NCI-H128 (cell line): ENCODE measurements at regions not wholly inside any gene's neighbourhood (a gene's known extent, or its start where the extent isn't known, plus 50 kb on each side); places are given as distances from the start of the nearest gene placed in this dataset.

Experiments
- DNase-seq: peaks from one replicate; lab custom pipeline; 2025; ENCODE audit not compliant: unreplicated experiment; lab: John Stamatoyannopoulos, UW

GRCh38 chr22:49446759-49447710, 380.6 kb downstream of the BRD1 start:
- no peak for DNase-seq

DNA sequence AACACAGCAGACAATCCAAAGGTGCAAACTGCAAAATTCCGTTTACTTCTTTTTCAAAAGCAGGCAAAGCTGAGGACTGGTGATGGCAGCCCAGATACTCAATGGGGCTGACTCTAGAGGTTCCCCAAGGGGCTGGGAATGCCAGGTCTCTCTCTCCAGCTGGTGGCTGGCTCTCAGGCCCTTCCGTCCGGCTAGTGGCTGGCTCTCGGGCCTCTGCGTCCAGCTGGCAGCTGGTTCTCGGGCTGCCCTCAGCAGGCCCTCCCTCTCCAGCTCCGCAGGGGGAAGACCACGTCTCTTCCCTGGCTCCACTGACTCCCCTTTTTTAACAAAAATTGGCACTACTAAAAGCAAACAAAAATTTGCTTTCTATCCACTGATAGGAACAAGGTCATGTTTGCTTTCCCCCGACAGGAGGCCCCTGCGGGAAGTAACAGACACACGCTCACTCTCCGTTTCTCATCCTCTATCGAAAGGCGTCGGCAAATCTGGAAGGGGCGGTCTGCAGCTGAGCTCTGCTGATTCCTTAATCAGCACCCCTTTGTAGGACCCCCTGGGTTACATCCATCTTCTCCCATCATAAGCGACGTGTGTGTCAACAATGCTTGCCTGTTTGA, 381.4 kb downstream of the BRD1 start:
- DNase-seq: no peak

DNA sequence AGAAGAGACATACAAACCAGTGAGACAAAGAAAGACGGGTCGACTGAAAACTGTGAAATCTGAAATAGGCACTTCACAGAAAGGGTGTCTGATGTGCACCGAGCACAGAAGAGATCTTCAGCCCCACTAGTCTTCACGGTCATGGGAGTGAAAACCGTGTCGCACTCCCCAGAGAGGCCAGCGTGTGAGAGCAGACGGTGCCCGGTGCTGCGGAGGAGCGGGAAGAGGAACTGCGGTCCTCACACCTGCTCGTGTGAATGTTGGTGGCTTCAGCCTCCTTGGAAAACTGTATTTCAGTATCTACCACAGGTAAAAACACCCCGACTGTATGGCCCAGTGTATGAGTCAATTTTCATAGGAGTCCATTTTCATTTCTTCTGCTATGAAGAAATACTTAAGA, 382.9 kb downstream of the BRD1 start:
- DNase-seq: no peak

DNA sequence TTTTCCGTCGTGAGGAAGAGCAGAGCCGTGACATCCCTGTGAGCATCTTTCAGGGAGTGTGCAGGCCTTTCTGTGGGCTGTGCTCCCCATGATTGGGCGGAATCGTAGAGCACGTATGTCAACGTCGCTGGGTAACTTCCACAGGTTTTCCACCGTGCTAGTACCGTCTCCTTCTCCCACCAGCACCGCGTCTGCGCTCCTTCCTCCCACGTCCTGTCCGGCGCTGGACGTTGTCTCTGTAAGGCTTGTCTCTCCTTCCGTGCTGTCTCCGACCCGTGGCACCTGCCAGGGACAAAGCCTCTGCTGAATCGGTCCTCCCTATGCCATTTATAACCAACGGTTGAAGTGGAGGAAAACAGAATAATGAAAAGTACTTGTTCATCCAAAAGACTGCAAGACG, 386.7 kb downstream of the BRD1 start:
- DNase-seq: no peak

DNA sequence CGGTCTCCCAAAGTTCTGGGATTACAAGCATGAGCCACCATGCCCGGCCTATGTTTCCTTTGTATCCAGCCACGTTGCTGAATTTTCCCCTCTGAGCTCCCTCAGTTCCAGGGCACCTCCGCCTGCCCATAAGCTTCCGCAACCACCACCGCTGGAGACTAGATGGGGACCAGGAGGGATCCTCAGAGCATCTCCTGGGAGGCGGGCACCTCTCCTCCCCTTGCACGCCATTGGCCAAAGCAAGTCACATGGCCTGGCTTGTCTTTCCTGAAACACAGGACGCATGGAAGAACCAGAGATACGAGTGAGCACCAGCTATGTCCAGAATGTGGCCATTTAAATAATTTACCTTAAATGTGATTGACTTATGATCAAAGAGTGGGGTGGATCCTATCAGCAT, 388.3 kb downstream of the BRD1 start:
- no peak for DNase-seq

DNA sequence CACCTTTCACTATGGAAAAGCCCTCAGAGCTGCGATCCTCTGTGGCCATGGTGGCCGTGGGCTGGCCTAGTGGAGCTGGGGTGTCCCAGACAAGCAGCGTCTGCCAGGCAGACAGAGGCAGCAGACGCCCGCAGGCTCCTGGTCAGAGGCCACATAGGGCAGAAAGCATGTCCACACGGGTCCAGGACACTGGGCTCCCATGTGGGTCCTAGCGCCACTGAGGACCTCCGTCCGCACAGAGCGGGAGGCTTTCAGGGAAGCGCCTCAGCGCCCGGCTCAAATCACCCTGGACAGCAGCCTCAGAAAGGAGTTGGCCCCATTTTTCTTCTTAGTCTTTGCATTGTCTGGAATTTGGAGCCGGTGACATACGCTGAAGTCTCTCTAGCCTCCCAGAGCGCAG, 389.7 kb downstream of the BRD1 start:
- DNase-seq: no peak

GRCh38 chr22:49437356-49437755, 390.3 kb downstream of the BRD1 start:
- DNase-seq: no peak

DNA sequence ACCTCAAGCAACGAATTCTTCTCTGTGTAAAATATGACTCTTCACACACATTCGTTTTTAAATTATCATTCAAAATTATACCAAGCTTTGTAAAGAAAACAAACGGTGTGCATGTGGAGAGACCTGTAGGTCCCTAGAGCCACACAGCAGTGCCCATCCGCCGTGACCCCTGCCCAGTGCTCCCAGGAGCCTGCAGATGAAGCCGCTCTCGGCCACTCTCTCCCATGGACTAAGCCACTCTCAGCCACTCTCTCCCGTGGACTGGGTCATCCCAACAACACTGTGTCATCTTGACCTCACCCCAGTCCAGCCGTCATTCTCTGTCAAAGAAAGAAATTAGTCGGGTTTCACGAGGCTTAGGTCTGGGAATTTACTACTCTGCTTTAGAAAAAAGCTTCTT, 391.6 kb downstream of the BRD1 start:
- DNase-seq: no peak

GRCh38 chr22:49435596-49435995, 392.1 kb downstream of the BRD1 start:
- DNase-seq: no peak

- DNase-seq: no peak
Observed at GRCh38 chr22:49433717-49434611, 393.7 kb downstream of the BRD1 start.

- no peak for DNase-seq
Observed at GRCh38 chr22:49432897-49433443, 394.7 kb downstream of the BRD1 start.

DNA sequence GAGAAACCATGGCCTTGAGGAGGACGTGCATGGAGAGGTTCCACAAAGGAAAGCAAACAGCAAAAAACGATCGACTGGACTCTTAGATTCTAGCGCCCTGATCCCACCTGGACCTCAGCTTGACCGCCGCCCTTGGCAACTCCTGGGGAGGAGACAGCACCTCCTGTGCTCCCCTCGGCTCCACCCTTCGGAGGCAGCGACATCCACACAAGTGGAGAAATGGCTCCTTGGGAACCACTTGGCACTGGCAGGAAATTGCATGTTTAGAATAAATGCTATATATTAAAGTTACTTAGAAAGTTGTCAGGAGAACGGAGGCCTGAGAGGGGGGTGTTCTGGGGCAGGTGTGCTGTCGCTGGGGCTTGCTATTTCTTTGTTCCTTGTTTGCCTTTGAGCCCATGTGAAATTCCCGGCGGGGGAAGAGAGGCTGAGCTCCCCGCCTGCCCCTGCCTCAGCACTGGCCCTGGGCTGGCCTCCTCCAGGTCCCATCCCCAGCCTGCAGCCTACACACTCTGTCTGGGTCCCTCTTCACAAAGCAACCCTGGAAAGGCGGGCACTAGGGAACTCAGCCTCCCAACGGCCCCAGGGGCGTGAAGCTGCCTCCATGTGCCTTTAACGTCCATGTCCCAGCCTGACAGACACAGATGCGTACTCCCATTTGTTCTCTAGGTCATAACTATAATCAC, 395.3 kb downstream of the BRD1 start:
- DNase-seq: no peak

DNA sequence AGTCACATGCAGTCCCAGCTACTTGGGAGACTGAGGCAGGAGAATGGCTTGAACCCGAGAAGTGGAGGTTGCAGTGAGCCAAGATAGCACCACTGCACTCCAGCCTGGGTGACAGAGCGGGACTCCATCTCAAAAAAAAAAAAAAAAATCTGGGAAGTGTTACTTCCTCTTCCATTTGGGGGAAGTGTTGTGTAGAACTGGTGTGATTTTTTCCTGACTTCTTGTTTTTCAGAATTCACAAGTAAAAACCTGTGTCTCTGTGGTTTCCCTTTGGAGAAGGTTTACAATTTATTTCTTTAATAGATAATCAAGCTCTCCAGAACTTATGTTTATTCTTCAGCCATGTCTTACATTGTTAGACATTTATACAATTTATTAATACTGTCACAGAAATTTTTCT, 396.1 kb downstream of the BRD1 start:
- no peak for DNase-seq

GRCh38 chr22:49429066-49429465, 398.6 kb downstream of the BRD1 start:
- DNase-seq: no peak

GRCh38 chr22:49427941-49428340, 399.7 kb downstream of the BRD1 start:
- no peak for DNase-seq

DNA sequence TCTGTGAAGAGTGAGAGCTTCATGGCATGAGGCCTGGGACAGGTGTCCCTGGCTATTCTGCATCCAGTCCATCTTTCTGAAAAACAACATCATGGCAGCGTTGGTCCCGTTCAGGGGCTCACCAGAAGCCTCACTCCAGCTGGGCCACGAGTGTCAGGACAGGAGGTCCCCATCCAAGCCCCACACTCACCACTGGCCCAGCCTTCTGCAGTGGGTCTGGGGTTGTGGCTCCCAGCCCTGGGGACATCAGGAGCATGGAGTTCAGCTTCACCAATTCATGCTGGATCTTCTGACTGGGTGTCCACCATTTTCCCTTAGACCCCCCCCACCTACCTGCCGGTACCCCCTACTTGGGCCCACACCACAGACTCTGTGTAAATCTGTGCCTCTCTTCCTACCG, 400.3 kb downstream of the BRD1 start:
- no peak for DNase-seq

DNA sequence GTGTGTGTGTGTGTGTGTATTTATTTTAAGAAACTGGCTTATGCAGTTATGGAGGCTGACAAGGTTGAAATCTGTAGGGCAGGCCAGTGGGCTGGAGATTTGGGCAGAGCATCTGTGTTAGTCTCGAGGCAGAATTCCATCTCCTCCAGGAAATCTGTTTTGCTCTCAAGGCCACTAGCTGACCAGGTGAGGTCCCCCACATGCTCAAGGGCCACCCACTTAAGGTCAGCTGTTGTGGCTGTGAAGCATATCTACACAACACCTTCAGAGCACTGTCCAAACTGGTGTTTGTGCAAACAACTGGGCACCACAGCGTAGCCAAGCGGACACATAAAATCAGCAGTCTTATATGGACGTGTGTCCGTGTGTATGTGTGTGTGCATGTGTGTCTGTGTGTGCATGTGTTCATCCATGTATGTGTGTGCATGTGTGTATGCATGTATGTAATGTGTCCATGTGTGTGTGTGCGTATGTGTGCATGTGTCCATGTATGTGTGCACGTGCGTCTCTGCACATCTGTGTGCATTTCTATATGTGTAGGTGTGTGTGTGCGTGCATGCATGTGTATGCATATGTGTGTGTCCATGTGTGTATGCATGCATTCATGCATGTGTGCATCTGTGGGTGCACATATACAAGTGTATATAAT, 400.9 kb downstream of the BRD1 start:
- no peak for DNase-seq

DNA sequence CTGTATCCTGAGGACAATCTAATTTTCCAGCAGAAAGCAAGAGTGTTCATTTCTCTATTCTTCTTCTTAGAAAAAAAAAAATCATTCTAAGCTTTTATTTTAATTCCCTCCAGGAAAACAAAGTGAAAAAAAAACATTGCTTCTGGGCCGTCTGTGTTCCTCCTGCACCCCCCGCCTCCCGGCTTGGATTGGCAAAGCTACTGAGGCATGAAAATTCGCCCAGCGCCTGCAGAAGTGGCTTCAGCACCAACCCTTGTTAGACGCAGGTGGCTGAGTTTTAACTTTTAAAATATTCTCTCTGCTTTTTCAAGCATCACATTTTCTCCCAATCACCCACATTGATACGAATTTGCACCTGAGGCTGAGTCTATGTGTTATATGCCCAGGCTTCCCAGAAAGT, 401.6 kb downstream of the BRD1 start:
- DNase-seq: no peak

DNA sequence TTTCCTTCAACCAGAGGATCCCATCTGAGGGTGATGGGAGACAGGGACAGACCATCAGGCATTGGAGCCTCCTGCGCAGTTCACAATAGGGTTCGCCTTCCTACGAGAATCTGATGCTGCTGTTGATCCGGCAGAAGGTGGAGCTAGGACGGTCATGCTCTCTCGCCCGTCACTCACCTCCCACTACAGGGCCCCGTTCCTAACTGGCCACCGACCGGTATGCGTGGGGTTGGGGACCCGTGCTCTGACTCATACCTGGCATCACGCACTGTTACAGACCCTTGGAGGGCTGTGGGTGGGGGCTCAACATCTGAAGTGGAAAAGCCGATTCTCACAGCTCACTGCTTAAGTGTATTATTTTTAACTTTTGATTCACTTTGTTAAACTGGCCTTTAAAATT, 402.3 kb downstream of the BRD1 start:
- no peak for DNase-seq

DNA sequence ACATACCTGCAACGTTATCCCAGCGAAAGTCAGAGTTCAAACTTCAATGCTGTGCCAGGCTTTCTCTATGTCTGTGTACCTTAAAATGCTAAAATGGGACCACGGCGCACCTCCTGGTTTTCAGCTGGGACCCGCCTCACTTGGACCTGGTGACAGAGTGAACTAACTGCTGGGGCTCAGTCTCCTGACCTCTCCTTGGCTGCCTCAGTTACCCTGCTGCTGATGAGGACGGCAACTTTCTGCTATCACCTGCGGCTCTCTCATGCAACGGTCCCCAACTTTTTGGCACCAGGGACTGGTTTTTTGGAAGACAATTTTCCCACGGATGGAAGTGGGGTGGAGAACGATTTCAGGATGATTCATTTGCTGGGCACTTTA, 402.8 kb downstream of the BRD1 start:
- DNase-seq: no peak
